ENCODE measurements at regions not wholly inside any gene's neighbourhood (a gene's known extent, or its start where the extent isn't known, plus 50 kb on each side); places are given as distances from the start of the nearest gene placed in this dataset.

DNA sequence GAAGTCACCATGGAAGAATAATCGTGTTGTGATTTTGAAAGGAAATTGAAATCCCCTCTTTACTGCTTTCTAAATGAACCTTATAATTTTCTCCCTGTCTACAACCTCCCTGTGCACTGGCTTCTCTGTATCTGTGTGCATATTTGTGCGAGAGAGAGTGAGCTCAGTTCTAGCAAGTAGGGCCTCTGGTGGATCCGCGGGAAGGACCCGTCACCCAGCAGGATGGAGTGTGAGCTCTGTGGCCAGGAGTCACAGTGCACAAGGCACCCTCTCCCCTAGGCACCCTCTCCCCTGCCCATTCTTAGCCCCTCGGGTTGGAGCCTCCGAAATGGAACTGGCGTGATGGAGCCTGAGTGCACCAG, 109.0 kb downstream of the TRIM29 start:
- H3K27me3 ChIP-seq, result peaks cover 0 to 14% (median 3%) of the 10 kb centered on the region in 9 donors
- intact Hi-C loops (cut with DNase I), result no loop called here
- H3K9me3 ChIP-seq, result no peaks in the 10 kb centered on the region
- H3K27ac ChIP-seq, result no peak overlapping the region
- ATAC-seq (no peak), DNase-seq (no peak)
- no peaks in the 10 kb centered on the region for H3K36me3 ChIP-seq
- TF ChIP-seq CTCF (IDR thresholded peaks at IDR 0.05) (no peak), POLR2A (IDR thresholded peaks at IDR 0.05) (no peak)
- WGBS, 4 donors, result 84 to 90% (median 87%) methylated on average over 8 of the region's 8 CpGs
- H3K4me3 ChIP-seq, result no peak overlapping the region
- H3K4me1 ChIP-seq, result peaks cover 0 to 3% (median 0%) of the 10 kb centered on the region in 12 donors

DNA sequence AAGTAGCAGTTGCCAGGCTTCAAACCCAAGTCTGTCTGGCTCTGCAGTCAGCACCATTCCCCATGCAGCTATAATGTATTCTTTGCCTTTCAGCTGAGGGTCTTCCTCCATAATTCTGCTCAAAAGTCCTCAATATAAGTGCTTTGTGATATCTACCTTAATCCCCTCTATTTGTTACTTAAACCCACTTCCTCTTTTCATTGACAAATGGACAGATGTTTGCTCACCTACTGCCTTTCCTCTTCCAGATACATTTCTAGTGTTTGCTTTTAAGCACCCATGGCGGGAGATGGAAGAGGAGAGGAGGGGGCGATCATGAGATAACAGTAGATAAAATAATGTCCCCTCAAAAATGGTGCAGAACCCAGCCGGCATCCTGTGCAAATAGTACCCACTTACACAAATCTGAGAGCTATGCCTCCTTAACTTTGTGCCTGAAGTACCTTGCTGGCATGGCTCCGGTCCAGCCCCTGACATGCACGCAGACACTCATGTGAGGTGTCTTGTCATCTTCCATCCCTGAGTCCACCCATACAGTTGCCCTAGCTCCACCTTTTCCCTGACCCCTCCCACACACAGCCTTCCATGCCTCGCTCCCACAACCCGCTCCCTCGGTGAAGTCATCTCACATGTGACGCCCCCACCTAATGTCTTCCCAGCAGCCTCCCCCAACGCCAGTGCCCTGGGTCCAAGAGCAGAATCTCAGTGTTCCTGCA, 109.6 kb downstream of the TRIM29 start:
- Histone ChIP-seq H3K9me3 (no peaks in the 10 kb centered on the region), H3K27ac (no peak overlapping the region), H3K36me3 (no peaks in the 10 kb centered on the region), H3K27me3 (peaks cover 0 to 16% (median 4%) of the 10 kb centered on the region in 9 donors), H3K4me3 (no peak overlapping the region), H3K4me1 (peaks cover 0 to 3% (median 0%) of the 10 kb centered on the region in 12 donors)
- ATAC-seq (no peak), DNase-seq (no peak)
- WGBS, 4 donors, result 71 to 79% (median 75%) methylated on average over 10 of the region's 10 CpGs
- intact Hi-C loops (cut with DNase I), result no loop called here
- TF ChIP-seq POLR2A (IDR thresholded peaks at IDR 0.05), result no peak
- TF ChIP-seq CTCF (IDR thresholded peaks at IDR 0.05), result no peak

DNA sequence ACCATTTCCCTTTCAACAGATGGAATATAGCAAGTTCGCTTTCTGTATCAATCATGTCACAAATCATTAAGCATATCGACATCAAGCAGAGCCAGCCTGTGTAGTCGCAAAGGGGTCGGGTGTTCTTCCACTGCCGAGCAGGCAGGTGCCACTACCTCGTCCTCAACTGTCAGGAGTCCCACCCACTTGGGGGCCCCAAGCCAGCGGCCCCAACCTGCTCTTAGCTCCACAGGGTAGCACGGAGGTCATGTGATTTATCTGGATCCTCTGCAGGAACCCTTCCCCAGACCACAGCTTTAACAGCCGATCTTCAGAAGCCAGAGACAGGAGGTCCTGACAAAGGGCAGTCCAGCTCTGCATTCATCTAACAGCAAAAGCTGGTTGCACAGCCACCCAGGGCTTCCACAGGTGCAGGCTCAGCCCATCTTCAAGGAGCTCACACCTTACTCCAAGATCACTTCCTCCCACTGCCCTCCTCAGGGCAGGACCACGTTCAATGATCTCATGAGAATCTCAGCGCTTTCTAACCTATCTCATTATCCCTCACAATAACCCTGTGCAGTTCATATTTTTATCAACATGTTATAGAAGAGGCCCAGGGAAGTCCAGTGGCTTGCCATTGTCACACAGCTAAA, 110.2 kb downstream of the TRIM29 start:
- Histone ChIP-seq H3K9me3 (no peaks in the 10 kb centered on the region), H3K27me3 (peaks cover 0 to 16% (median 4%) of the 10 kb centered on the region in 9 donors), H3K4me3 (no peak overlapping the region), H3K4me1 (no peaks in the 10 kb centered on the region), H3K36me3 (no peaks in the 10 kb centered on the region), H3K27ac (no peak overlapping the region)
- ATAC-seq, result no peak
- 54 to 75% (median 59%) methylated on average over 8 to 11 of the region's 11 CpGs for WGBS, 4 donors
- DNase-seq, result no peak
- no peak for TF ChIP-seq POLR2A (IDR thresholded peaks at IDR 0.05)
- TF ChIP-seq CTCF (IDR thresholded peaks at IDR 0.05), result no peak
- intact Hi-C loops (cut with DNase I), result no loop called here

GRCh38 chr11:120025606-120026335, 112.1 kb downstream of the TRIM29 start:
- no peaks in the 10 kb centered on the region for H3K4me1 ChIP-seq
- no peaks in the 10 kb centered on the region for H3K9me3 ChIP-seq
- no peak for ATAC-seq
- no peak for TF ChIP-seq CTCF (IDR thresholded peaks at IDR 0.05)
- TF ChIP-seq POLR2A (IDR thresholded peaks at IDR 0.05), result no peak
- H3K4me3 ChIP-seq, result no peak overlapping the region
- H3K36me3 ChIP-seq, result no peaks in the 10 kb centered on the region
- intact Hi-C loops (cut with DNase I), result no loop called here
- DNase-seq, result no peak
- no peak overlapping the region for H3K27ac ChIP-seq
- H3K27me3 ChIP-seq, result peaks cover 0 to 22% (median 3%) of the 10 kb centered on the region in 9 donors
- 88 to 93% (median 92%) methylated on average over 30 to 56 of the region's 56 CpGs for WGBS, 4 donors
